CD14-positive monocyte (primary cell): ENCODE measurements at regions not wholly inside any gene's neighbourhood (a gene's known extent, or its start where the extent isn't known, plus 50 kb on each side); places are given as distances from the start of the nearest gene placed in this dataset.
A peak's percentile ranks its signal among the peaks of the same experiment; 100 is the strongest.

Experiments
- DNase-seq, 3 donors: peaks; one replicate each; pipeline ENCODE4 v3.0.0-alpha.2; 2011 to 2022
- H2AFZ ChIP-seq: 2 replicates; pipeline ENCODE4 v1.6.0; 2012; ENCODE audit warnings: mild to moderate bottlenecking, low read depth, low read length, inconsistent platforms; ENCODE audit not compliant: insufficient read depth, poor library complexity, severe bottlenecking
- H3K27ac ChIP-seq, 2 donors: 1 replicate in 1 of 2; 2 replicates in 1 of 2; pipeline ENCODE4 v1.5.1; 2012 to 2013; ENCODE audit warnings: low read length in 2 of 2, control low read depth in 1 of 2, inconsistent platforms in 1 of 2, low read depth in 1 of 2, mild to moderate bottlenecking in 1 of 2
- H3K27me3 ChIP-seq, 2 donors: one replicate each; pipeline versions ENCODE4 v1.6.0 to v1.6.1; 2011 to 2013; ENCODE audit warnings: low read length in 2 of 2; ENCODE audit not compliant: control insufficient read depth in 2 of 2, insufficient read depth in 2 of 2
- H3K36me3 ChIP-seq, 2 donors: replicated peaks in 1 of 2; 1 replicate in 1 of 2; 2 replicates in 1 of 2; pipeline versions ENCODE4 v1.5.1 to v1.6.1; 2012 to 2013; ENCODE audit warnings: low read length in 2 of 2, control low read depth in 1 of 2, inconsistent platforms in 1 of 2, mild to moderate bottlenecking in 1 of 2; ENCODE audit not compliant: insufficient read depth in 2 of 2, control insufficient read depth in 1 of 2
- H3K4me1 ChIP-seq, 2 donors: 1 replicate in 1 of 2; 2 replicates in 1 of 2; pipeline versions ENCODE4 v1.5.1 to v1.6.1; 2012 to 2013; ENCODE audit warnings: low read length in 2 of 2, control low read depth in 1 of 2, inconsistent platforms in 1 of 2, mild to moderate bottlenecking in 1 of 2, moderate library complexity in 1 of 2; ENCODE audit not compliant: insufficient read depth in 2 of 2, control insufficient read depth in 1 of 2
- H3K4me2 ChIP-seq: replicated peaks from 2 replicates; pipeline ENCODE3; 2012; ENCODE audit warnings: low read length, moderate library complexity, mild to moderate bottlenecking; ENCODE audit not compliant: poor library complexity, severe bottlenecking; ENCODE audit errors: extremely low read depth
- H3K4me3 ChIP-seq, 3 experiments: fragments of 200-600 bp in 1 of 3; sonication (generic) in 1 of 3; replicated peaks in 1 of 3; 1 replicate in 2 of 3; 2 replicates in 1 of 3; pipeline ENCODE4 v1.5.1; 2011 to 2013; ENCODE audit warnings: low read length in 3 of 3, mild to moderate bottlenecking in 3 of 3, control low read depth in 2 of 3, low read depth in 2 of 3, inconsistent platforms in 1 of 3, moderate library complexity in 1 of 3
- H3K79me2 ChIP-seq: 2 replicates; pipeline ENCODE4 v1.6.0; 2012; ENCODE audit warnings: mild to moderate bottlenecking, control low read depth, inconsistent platforms, low read length, moderate library complexity; ENCODE audit not compliant: insufficient read depth
- H3K9ac ChIP-seq: 2 replicates; pipeline ENCODE4 v1.6.0; 2017; ENCODE audit warnings: low read length, mild to moderate bottlenecking; ENCODE audit not compliant: insufficient read depth, poor library complexity, severe bottlenecking
- H3K9me3 ChIP-seq, 2 donors: replicated peaks in 1 of 2; 1 replicate in 1 of 2; 2 replicates in 1 of 2; pipeline versions ENCODE4 v1.5.1 to v1.6.1; 2012 to 2013; ENCODE audit warnings: low read length in 2 of 2, control low read depth in 1 of 2; ENCODE audit not compliant: control insufficient read depth in 1 of 2, insufficient read depth in 1 of 2
- H4K20me1 ChIP-seq: 2 replicates; pipeline ENCODE4 v1.6.0; 2012; ENCODE audit warnings: mild to moderate bottlenecking, low read length, control low read depth, moderate library complexity; ENCODE audit not compliant: insufficient read depth
- H3K27ac Mint-ChIP-seq, 7 donors: one replicate each; pipeline ENCODE4 v1.8.0; 2020; ENCODE audit warnings: mild to moderate bottlenecking in 7 of 7, mixed read lengths in 7 of 7, moderate library complexity in 6 of 7, inconsistent platforms in 2 of 7
- H3K27me3 Mint-ChIP-seq, 3 donors: one replicate each; pipeline ENCODE4 v1.8.0; 2021 to 2022; ENCODE audit warnings: low read depth in 3 of 3, mild to moderate bottlenecking in 3 of 3, mixed read lengths in 3 of 3, moderate library complexity in 3 of 3, inconsistent platforms in 1 of 3
- H3K36me3 Mint-ChIP-seq, 2 donors: one replicate each; pipeline ENCODE4 v1.8.0; 2020; ENCODE audit warnings: mixed read lengths in 2 of 2, inconsistent platforms in 1 of 2, mild to moderate bottlenecking in 1 of 2
- H3K4me1 Mint-ChIP-seq: one replicate; pipeline ENCODE4 v1.8.0; 2020; ENCODE audit warnings: mild to moderate bottlenecking, mixed read lengths
- H3K4me3 Mint-ChIP-seq, 2 donors: one replicate each; pipeline ENCODE4 v1.8.0; 2020; ENCODE audit warnings: mild to moderate bottlenecking in 2 of 2, mixed read lengths in 2 of 2, moderate library complexity in 1 of 2
- H3K9me3 Mint-ChIP-seq, 7 donors: one replicate each; pipeline ENCODE4 v1.8.0; 2020 to 2022; ENCODE audit warnings: mixed read lengths in 7 of 7, mild to moderate bottlenecking in 6 of 7, moderate library complexity in 6 of 7, inconsistent platforms in 2 of 7
- WGBS: methylation state at CpG from one replicate; pipeline ENCODE4 v1.1.5; 2013; ENCODE audit warnings: missing lambda C conversion rate; ENCODE audit not compliant: insufficient coverage; 5-methylcytosine and 5-hydroxymethylcytosine counted together
- intact Hi-C, 2 donors: fragments of 100-400 bp; cut with micrococcal nuclease; formaldehyde crosslinking; loops; one replicate each; pipeline versions ENCODE4 v1.15.0 to v1.15.1; 2023
- TF ChIP-seq, protein P1 (sequence below): fragments of 200-600 bp; IDR thresholded peaks from one replicate; pipeline ENCODE4 v1.8.0; 2022; ENCODE audit warnings: antibody characterized with exemption, mild to moderate bottlenecking

DNA sequence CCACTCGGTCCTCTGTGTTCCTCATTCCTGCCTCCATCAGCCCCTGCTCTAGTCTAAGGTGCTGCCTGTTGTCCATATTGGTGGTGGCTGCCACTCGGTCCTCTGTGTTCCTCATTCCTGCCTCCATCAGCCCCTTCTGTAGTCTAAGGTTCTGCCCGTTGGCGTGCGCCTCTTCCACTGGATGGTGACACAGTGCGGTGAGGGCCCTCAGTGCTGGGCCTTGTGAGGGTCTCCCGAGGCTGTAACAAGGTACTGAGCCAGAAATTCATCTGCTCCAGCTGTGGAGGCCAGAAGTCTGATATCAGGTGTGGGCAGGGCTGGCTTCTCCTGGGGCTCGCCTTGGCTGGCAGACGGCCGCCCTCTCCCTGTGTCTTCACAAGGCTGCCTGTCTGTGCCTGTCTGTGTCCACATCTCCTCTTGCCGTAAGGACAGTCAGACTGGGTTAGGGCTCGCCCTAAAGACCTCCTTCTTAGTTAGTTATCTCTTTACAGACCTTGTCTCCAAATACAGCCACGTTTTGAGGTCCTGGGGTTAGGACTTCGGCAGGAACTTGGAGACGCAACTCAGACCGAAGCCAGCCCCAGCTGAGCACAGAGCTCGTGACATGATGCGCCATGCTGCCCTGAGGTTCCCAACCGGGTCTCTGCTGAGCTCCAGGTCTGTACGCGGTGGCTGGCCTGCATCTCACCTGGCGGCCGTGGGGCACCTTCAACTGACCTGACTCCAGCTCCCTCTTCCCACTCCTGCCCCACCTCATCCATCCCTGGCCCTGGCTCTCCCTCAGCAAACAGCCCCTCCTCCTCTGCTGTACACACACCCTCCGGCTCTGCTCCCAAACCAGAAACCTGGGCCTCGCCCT, 181.4 kb upstream of the SHH start:
- intact Hi-C loops: no loop called here
- Histone ChIP-seq H2AFZ (no peak overlapping the region), H3K36me3 (no peaks in the 10 kb centered on the region), H3K9me3 (peaks cover 5% of the 10 kb centered on the region in 2 donors), H3K27me3 (peaks cover 0 to 5% of the 10 kb centered on the region in 2 donors), H3K27ac (no peak overlapping the region), H3K4me3 (no peak overlapping the region), H4K20me1 (no peaks in the 10 kb centered on the region), H3K4me1 (peaks cover 11 to 25% of the 10 kb centered on the region in 2 donors), H3K79me2 (no peaks in the 10 kb centered on the region), H3K9ac (no peak overlapping the region), H3K4me2 (no peak overlapping the region)
- H3K4me1 Mint-ChIP-seq: peaks cover 32% of the 10 kb centered on the region
- H3K27ac Mint-ChIP-seq: peak overlapping the region in 1 of 7 donors; percentile 9
- H3K27me3 Mint-ChIP-seq: peaks cover 13 to 17% (median 16%) of the 10 kb centered on the region in 3 donors
- H3K4me3 Mint-ChIP-seq: no peak overlapping the region
- 92% methylated on average over 23 of the region's 25 CpGs for WGBS
- DNase-seq: no peak
- TF ChIP-seq, protein P1, sequence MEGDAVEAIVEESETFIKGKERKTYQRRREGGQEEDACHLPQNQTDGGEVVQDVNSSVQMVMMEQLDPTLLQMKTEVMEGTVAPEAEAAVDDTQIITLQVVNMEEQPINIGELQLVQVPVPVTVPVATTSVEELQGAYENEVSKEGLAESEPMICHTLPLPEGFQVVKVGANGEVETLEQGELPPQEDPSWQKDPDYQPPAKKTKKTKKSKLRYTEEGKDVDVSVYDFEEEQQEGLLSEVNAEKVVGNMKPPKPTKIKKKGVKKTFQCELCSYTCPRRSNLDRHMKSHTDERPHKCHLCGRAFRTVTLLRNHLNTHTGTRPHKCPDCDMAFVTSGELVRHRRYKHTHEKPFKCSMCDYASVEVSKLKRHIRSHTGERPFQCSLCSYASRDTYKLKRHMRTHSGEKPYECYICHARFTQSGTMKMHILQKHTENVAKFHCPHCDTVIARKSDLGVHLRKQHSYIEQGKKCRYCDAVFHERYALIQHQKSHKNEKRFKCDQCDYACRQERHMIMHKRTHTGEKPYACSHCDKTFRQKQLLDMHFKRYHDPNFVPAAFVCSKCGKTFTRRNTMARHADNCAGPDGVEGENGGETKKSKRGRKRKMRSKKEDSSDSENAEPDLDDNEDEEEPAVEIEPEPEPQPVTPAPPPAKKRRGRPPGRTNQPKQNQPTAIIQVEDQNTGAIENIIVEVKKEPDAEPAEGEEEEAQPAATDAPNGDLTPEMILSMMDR: no peak
- peaks cover 3 to 16% (median 9%) of the 10 kb centered on the region in 7 donors for H3K9me3 Mint-ChIP-seq
- H3K36me3 Mint-ChIP-seq: no peaks in the 10 kb centered on the region

DNA sequence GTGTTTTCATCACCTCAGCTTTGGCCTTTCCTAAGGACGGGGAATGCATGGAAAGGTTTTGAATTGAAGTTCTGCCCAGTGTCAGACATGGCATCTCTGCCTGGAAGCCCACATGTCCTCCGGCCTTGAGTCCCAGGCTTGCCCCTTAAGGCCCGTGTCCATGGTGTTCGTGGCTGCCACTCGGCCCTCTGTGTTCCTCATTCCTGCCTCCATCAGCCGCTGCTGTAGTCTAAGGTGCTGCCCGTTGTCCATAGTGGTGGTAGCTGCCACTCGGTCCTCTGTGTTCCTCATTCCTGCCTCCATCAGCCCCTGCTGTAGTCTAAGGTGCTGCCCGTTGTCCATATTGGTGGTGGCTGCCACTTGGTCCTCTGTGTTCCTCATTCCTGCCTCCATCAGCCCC, 180.7 kb upstream of the SHH start:
- DNase-seq: no peak
- H3K4me1 Mint-ChIP-seq: peaks cover 32% of the 10 kb centered on the region
- Histone ChIP-seq H2AFZ (no peak overlapping the region), H3K27ac (no peak overlapping the region), H3K9ac (no peak overlapping the region), H3K4me1 (peaks cover 11 to 25% of the 10 kb centered on the region in 2 donors), H3K27me3 (peaks cover 0 to 5% of the 10 kb centered on the region in 2 donors), H4K20me1 (no peaks in the 10 kb centered on the region), H3K79me2 (no peaks in the 10 kb centered on the region), H3K9me3 (peaks cover 5 to 9% of the 10 kb centered on the region in 2 donors), H3K4me2 (no peak overlapping the region), H3K4me3 (no peak overlapping the region), H3K36me3 (no peaks in the 10 kb centered on the region)
- no peak overlapping the region for H3K27ac Mint-ChIP-seq
- H3K9me3 Mint-ChIP-seq: peaks cover 3 to 17% (median 10%) of the 10 kb centered on the region in 7 donors
- H3K27me3 Mint-ChIP-seq: peaks cover 13 to 17% (median 15%) of the 10 kb centered on the region in 3 donors
- TF ChIP-seq, protein P1: no peak
- H3K4me3 Mint-ChIP-seq: no peak overlapping the region
- 93% methylated on average over 8 of the region's 9 CpGs for WGBS
- intact Hi-C loops: no loop called here
- H3K36me3 Mint-ChIP-seq: no peaks in the 10 kb centered on the region
